NCI-H146 treated with DMSO at 0.1 percent for 48 hours (cell line): ENCODE measurements at regions not wholly inside any gene's neighbourhood (a gene's known extent, or its start where the extent isn't known, plus 50 kb on each side); places are given as distances from the start of the nearest gene placed in this dataset.
"Not testable (repeated sequence)": the region's sequence is repeated elsewhere in the genome, so short reads cannot be mapped to it uniquely, and the experiment has no call there.

ENCODE experiments used
- DNase-seq: peaks from one replicate; lab custom pipeline; 2025; ENCODE audit not compliant: unreplicated experiment; lab: John Stamatoyannopoulos, UW

DNA sequence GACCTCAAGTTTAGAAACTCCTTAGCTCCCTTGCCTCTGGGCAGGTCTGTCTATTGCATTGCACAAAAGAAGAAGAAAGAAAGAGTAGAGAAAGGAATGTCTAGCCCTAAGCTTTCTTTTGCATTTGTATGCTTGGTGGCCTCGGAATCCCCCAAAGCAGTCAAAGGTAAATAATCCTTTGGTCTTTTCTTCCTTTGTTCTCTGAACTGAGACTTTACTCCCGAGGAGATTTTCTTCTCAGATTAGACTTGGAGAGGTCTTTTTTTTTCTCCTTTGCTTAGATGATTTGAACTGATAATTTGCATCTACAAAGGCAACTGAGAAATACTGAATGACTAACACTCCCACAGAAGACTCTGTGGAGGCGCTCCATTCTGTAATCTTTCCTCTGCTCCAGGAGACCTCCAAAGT, 93.2 kb downstream of the AKR1D1 start:
- no peak for DNase-seq

DNA sequence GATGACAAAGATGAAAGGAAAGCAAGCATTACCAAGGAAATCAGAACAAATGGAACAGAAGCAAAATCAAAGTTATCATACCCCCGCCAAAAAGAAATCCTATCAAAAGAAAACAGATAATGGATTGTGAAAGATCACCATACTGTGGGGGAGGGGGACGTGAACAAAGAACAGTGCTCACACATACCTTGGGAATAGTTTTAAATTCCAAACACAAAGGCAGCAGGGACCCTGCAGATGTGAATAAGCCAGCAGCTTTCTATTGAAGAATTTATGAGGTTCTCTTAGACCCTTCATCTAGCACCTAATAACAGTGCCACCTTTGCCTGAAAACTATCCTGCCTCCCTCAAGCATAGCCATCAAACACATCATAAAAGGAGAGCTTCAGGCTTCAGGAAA, 94.0 kb downstream of the AKR1D1 start:
- no peak for DNase-seq

DNA sequence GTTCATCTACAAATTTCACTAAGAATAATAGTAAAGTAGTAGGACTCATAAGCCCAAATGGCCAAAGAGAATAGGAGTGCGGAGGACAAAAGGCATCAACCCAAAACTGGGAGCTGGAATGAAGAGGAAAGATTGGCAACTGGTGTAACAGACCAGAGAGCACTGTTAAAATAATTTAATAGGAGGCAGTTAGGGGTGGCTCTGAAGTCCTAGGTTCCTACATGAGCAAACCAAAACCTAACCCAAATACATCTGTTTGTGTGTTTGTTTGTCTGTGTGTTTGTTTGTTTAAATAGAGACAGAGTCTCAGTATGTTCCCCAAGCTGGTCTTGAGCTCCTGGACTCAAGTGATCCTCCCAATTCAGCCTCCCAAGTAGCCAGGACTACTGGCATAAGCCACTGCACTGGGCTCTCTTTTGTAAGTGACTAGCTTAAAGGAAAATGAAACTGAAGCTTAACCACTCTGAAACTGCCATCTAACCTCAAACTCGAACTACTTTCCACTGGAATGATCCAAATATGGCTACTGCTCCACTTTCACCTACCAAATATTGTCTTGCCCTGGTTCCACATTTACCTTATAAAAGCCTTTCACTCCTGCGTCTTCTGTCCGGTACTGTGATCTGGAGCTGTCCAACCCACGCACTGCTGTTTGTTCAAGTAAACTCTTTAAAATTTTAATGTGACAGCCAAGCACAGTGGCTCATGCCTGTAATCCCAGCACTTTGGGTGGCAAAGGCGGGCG, 94.9 kb downstream of the AKR1D1 start:
- DNase-seq = no peak

DNA sequence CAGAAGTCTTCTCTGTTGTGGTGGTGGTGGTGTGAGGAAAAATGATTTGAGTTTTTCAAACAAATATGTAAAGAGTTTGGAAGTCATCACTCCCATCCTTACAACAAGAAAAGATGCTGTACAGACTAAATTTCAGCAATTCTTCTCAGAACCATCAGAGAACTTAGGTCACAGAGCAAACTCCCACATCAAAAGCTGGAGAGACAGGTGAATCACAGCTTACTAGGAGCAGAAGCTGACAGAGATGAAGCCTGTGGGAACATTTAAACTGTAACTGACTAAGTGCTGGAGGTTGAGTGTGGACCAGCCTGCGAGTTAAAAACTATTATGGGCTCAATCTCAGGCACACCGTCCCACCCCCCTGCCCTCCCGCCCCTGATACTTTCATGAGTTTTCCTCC, 97.3 kb downstream of the AKR1D1 start:
- DNase-seq = no peak

DNA sequence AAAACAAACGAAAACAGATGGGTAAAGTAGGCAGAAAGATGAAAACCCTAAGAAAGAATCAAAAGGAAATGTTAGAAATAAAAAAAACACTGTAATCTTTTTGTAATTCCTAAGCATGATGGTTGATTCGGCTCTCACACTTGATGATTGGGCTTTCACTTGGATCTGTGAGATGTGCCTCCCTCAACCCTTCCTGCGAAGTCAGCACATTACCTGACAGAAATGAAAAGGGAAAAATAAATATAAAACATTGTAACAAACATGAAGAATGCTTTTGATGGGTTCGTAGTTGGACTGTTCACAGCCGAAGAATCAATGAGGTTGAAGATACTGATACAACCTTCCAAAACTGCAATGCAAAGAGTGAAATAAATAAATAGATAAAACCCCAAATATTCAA, 99.8 kb downstream of the AKR1D1 start:
- DNase-seq = no peak

DNA sequence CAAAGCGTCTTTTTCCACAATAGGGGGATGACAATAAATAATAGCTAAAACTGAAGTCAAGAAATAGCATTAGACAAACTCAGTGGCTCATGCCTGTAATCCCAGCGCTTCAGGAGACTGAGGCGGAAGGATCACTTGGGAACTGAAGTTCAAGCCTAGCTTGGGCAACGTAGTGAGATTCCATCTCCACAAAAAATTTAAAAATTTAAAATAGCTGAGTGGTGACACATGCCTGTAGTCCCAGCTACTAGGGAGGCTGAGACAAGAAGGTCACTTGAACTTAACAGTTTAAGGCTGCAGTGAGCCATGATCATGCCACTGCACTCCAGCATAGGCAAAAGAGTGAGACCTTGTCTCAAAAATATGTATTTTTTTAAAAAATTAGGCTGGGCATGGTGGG, 107.9 kb downstream of the AKR1D1 start:
- DNase-seq = no peak

DNA sequence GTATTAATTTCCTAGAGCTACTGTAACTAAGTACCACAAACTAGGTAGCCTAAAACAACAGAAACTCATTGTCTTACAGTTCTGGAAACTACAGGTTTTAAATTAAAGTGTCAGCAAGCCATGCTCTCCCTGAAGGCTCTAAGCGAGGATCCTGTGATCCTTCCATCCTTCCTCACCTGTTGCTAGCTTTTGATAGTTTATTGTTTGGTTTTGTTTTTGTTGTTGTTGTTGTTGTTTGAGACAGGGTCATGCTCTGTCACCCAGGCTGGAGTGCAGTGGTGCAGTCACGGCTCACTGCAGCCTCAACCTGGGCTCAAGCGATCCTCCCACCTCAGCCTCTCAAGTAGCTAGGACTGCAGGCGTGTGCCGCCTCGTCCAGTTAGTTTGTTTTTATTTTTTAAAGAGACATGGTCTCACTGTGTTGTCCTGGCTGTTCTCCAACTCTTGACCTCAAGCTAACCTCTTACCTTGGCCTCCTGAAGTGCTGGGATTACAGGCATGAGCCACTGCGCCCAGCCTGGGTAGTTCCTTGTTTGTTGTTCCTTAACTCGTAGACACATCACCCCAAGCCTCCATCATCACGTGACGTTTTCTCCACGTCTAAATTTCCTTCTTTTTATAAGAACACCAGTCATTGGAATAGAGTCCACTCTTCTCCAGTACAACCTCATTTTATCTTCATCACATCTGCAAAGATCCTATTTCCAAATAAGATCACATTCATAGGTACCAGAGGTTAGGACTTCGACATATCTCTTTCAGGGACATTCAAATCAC, 109.1 kb downstream of the AKR1D1 start:
- no peak for DNase-seq

DNA sequence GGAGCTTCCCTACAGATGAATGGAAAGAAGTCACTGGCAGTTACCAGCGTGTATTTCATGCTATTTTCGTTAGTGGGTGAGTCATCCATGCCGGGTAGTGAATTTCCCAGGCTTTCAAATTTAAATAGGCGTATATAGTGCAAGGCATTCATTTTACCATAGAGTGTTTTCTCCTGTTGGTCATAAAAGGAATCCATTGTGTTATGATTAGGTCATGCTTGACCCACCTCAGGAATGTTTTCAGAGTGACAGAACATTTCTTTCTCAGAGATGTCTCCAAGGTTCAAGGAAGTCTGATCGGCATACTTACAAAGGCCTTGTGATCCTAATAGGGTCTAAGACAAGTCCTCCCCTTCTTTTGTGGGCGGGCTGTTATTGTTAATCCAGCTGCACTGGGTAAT, 110.7 kb downstream of the AKR1D1 start:
- DNase-seq = no peak

DNA sequence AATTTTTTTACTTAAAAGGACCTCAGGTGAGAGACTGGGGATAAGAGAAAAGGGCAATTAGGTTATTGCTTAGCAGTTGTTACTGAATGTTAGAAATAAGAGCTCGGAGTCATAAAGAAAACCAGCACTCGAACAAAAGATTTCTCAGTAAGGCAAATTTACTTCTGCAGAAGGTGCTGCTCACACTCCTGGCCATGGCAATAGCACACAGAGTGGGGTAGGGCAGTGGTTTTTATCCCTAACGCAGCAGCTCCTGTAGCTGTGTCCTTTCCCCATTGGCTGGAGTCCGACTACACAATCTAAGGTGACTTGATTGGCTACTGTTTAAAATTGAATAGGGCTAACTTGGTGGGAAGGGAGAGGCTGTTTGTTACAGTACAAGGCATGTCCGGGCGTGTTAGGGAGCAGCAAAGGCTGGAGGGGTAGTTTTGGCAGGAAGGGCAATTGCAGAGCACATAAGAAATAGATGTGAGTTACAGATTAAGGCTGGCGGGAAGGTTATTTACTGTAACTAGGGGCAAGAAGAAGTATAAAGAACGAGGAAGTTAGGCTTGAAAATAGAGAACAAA, 112.1 kb downstream of the AKR1D1 start:
- no peak for DNase-seq

DNA sequence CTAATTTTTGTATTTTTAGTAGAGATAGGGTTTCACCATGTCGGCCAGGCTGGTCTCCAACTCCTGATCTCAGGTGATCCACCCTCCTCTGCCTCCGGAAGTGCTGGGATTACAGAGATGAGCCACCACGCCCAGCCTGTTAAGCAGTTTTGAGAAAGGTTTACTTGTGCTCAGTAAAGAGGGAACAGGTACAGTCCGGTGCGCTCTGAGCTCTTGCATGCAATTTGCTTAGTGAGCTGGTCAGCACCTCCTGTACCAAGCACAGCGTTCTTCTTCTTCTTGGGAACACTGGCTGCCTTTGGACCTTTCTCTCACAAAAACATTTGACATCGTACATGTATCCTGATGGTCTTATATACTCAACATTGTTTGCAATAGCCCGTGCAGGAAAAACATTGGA, 118.3 kb downstream of the AKR1D1 start:
- DNase-seq = no peak

DNA sequence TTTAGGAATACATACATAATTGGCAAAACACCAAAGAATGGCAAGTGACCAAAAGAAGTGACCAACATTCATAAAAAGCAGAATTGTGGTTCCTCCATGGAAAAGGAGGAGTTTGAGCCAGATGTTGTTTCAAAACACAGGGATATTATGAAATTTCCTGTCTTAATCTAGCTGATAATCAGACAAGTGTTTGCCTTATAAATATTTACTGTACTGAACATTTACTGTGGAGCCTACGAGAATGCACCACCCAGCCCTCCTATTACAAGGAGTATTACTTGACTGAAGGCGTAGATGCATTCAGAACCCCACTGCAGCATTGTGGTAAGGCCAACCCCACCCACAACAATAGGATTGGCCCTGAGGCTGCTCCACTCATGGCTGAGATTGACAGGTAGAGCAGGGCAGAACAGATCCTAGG, 118.9 kb downstream of the AKR1D1 start:
- no peak for DNase-seq

DNA sequence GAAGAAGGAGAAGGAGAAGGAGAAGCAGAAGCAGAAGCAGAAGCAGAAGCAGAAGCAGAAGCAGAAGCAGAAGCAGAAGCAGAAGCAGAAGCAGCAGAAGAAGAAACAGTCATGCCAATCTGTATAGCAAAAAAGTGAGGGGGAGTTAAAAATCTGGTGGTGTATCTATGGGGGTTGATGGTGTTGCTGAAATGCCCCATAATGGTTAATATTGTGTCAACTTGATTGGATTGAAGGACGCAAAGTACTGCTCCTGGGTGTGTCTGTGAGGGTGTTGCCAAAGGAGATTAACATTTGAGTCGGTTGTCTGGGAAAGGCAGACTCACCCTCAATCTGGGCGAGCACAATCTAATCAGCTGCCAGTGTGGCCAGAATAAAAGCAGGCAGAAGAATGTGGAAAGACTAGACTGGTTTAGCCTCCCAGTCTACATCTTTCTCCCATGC, 120.3 kb downstream of the AKR1D1 start:
- not testable (repeated sequence) for DNase-seq

DNA sequence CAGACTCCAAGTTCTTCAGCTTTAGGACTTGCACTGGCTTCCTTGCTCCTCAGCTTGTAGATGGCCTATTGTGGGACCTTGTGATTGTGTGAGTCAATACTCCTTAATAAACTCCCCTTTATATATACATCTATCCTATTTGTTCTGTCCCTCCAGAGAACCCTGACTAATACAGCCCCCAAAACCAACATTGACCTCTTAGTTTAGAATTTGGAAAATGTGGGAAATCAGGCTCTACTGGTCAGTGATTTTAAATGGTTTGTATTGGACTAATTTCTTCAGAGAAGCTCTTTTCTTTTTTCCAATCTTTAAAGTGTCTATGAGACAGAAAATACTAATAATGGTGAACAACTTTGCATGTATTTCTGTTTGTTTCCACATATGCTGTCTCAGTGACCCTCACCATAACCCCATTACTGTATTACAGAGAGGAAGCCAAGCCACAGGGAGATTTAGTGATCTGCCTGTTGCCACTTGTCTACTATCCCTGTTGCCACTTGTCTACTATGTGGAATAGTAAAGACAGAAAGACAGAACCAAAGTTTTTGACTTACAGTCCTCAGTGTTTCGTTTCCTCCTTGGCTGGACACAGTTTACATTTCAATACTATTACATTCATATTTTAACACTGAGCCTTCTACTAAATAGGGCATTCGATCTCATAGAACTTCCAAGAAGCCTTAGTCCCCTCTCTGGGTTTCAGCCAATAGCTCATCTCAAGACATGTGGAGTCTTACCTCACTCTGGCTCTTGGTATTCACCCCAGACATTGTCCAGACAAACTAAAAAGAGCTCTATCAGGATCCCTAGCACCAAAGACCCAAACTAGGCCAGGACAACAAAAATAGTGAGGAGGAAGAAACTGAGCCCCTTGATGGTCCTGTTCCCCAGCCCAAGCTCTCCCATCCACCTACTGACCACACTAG, 121.0 kb downstream of the AKR1D1 start:
- DNase-seq = no peak

DNA sequence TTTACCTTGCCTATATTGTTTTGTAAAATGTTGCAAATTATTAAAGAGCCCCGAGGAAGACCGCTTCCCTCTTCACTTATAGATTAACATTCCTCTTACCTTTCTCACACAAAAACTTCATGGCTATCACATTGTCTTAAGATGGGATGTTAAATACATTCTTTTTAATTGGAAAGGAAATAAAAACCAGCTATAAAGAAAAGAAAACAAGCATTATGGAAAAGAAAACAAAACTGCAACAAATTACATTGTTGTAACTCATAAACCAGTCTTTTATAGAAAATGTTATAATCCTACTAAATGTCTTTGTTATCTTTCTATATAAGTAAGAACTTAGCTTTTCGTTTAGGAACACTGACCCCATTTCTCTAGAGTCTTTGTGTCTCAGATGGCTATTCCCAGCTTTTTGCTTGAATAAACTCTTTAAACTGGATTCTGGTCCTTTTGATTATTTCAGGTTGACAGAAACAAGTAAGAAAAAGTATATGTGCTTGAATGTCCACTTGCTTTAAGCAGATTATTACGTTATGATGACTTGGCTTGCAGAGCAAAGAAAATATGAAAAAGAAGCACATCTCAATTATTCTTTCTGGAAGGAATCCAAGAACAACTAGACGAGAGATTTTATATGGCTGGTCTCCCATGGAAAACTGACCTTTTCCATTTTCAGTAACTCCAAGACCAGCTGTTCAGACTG, 128.2 kb downstream of the AKR1D1 start:
- no peak for DNase-seq

DNA sequence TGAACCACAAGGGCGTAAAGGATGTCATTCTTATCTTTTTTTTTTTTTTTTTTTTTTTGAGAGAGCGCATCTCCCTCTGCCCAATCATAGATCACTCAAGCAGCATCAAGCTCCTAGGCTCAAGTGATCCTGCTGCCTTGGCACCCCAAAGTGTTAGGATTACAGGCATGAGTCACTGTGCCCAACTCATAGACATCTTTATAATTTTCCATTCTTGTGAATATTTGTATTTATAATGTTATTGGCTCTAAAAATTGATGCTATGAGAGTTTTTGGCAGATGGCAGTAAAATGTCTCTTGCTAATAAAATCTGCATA, 128.7 kb downstream of the AKR1D1 start:
- DNase-seq = no peak

DNA sequence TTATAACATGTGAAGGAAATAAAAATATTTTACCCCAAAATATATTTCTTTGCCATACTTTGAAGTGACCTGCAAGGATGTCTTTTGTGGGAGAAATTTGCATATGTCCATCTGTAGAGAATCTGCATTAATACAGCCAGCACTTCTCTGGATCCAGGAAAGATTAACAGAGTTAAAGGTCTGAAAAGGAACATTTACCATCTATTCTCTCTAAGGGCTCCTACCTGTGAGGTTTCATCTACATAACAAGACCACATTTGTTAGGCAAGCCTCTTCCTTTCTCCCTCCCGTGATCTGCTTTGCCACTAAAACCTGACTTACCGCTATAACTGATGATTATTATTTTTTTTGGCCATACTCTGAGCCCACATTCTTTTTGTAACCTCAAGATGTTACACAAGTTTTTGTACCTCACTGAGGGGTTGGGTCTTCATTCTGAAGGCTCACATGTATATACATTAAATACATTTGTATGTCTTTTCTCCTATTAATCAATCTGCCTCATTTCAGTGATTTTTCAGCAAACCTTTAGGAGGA, 129.4 kb downstream of the AKR1D1 start:
- no peak for DNase-seq

DNA sequence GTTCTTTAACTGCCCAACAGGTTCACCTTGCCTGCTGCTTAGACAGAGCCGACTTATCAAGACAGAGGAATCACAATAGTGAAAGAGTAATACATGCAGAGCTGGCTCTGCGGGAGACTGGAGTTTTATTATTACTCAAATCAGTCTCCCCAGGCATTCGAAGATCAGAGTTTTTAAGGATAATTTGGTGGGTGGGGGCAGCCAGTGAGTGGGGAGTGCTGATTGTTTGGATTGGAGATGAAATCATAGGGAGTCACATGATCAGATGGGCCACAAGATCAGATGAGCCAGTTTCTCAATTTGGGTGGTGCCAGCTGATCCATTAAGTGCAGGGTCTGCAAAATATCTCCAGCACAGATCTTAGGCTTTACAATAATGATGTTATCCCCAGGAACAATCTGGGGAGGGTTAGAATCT, 131.3 kb downstream of the AKR1D1 start:
- no peak for DNase-seq

DNA sequence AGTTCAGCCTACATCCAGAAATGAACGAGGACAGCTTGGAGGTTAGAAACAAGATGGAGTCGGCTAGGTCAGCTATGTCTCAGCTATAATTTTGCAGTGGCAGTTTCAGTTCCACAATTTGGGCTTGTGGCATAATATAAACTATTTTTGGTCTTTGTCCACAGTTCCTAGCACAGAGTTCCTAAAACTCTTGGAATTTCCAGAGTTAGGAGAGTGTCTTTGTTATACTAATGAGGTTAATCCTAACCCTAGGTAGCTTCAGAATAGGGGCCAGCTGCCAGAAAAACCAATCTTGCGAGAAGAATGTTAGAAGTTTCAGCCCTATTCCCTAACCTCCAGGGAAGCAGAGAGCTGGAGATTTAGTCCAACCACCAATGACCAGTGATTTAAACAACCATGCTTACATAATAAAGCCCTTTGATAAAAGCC, 131.9 kb downstream of the AKR1D1 start:
- no peak for DNase-seq

DNA sequence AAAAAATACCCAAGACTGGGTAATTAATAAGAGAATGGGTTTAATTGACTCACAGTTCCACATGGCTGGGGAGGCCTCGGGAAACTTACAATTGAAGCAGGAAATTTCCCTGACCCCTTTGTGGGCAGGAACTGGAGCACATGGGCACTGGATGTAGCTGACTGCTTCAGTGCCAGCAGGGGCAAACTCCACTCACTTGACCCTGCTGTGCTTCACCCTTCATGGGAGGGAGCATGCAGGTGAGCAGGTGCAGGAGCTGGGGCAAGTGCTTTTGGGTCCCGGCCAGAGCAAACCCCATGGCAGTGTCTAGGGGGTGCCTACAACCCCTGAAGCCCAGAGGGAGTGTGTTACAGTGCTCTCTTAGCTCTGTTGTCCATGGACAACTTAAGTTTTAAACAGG, 132.6 kb downstream of the AKR1D1 start:
- no peak for DNase-seq

DNA sequence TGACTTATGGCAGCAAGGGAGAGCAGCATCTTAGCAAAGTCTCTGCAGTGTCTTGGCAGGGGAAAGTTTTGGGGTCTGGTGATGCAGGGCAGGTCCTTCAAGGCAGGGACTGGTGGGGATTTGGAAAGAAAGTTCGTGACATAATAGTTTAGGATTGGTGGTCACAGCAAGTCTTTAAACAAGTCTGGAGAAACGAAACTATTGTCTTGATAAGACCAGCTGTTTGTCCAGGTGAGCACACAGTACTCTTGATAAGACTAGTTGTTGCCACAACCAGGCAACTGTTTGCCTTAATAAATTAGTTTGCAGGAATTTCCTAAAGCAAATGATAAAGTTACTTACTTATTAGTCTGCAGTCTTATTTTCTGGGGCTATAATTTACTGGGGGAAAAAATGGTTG, 136.1 kb downstream of the AKR1D1 start:
- DNase-seq = no peak
